GM18951 (cell line): ENCODE measurements at regions not wholly inside any gene's neighbourhood (a gene's known extent, or its start where the extent isn't known, plus 50 kb on each side); places are given as distances from the start of the nearest gene placed in this dataset.

Experiments used
- POLR2A ChIP-seq: IDR thresholded peaks from 4 replicates; pipeline ENCODE4 v1.6.1; 2011; ENCODE audit warnings: mild to moderate bottlenecking; ENCODE audit not compliant: insufficient read length, insufficient read depth; ENCODE audit errors: extremely low read depth
- in situ Hi-C: fragments of 300-500 bp; cut with MboI; formaldehyde crosslinking; loops from one replicate; pipeline ENCODE4 v1.12.0; 2022; ENCODE audit warnings: low sequenced_read_pairs, mixed read lengths, inconsistent platforms; ENCODE audit not compliant: unreplicated experiment

- no peak for TF ChIP-seq POLR2A
- in situ Hi-C loops, result no loop called here
Measured at GRCh38 chr3:69530554-69530953, 144.7 kb upstream of the FRMD4B start.

GRCh38 chr3:69527498-69527897 lies 141.6 kb upstream of the FRMD4B start:
- no peak for TF ChIP-seq POLR2A
- in situ Hi-C loops, result no loop called here

- TF ChIP-seq POLR2A, result no peak
- in situ Hi-C loops, result no loop called here
Measured at GRCh38 chr3:69524816-69525215, 138.9 kb upstream of the FRMD4B start.

- in situ Hi-C loops, result no loop called here
- TF ChIP-seq POLR2A, result no peak
Measured at GRCh38 chr3:69521286-69521685, 135.4 kb upstream of the FRMD4B start.

GRCh38 chr3:69511361-69511760 lies 125.5 kb upstream of the FRMD4B start:
- in situ Hi-C loops, result no loop called here
- no peak for TF ChIP-seq POLR2A

- in situ Hi-C loops, result no loop called here
- no peak for TF ChIP-seq POLR2A
Measured at GRCh38 chr3:69510481-69511030, 124.7 kb upstream of the FRMD4B start.

- in situ Hi-C loops, result no loop called here
Measured at GRCh38 chr3:69509288-69509687, 123.4 kb upstream of the FRMD4B start.

GRCh38 chr3:69505770-69506407 lies 120.0 kb upstream of the FRMD4B start:
- in situ Hi-C loops, result no loop called here
- no peak for TF ChIP-seq POLR2A

More at GRCh38 chr3:69509288-69509687, 123.4 kb upstream of the FRMD4B start:
- no peak for TF ChIP-seq POLR2A

- in situ Hi-C loops, result no loop called here
- TF ChIP-seq POLR2A, result no peak
Measured at GRCh38 chr3:69504232-69504631, 118.3 kb upstream of the FRMD4B start.

- in situ Hi-C loops, result no loop called here
- no peak for TF ChIP-seq POLR2A
Measured at GRCh38 chr3:69500604-69501003, 114.7 kb upstream of the FRMD4B start.

GRCh38 chr3:69499899-69500421 lies 114.1 kb upstream of the FRMD4B start:
- in situ Hi-C loops, result no loop called here

GRCh38 chr3:69499422-69499821 lies 113.5 kb upstream of the FRMD4B start:
- no peak for TF ChIP-seq POLR2A

More at GRCh38 chr3:69499899-69500421, 114.1 kb upstream of the FRMD4B start:
- no peak for TF ChIP-seq POLR2A

GRCh38 chr3:69496856-69497255 lies 111.0 kb upstream of the FRMD4B start:
- in situ Hi-C loops, result no loop called here
- no peak for TF ChIP-seq POLR2A

More at GRCh38 chr3:69499422-69499821, 113.5 kb upstream of the FRMD4B start:
- in situ Hi-C loops, result no loop called here

- no peak for TF ChIP-seq POLR2A
- in situ Hi-C loops, result no loop called here
Measured at GRCh38 chr3:69494185-69494584, 108.3 kb upstream of the FRMD4B start.
